HEK293 (cell line): ENCODE measurements at regions not wholly inside any gene's neighbourhood (a gene's known extent, or its start where the extent isn't known, plus 50 kb on each side); places are given as distances from the start of the nearest gene placed in this dataset.

ENCODE experiments used
- CTCF ChIP-seq: fragments of 450-650 bp; formaldehyde crosslinking; IDR thresholded peaks from 2 replicates; pipeline ENCODE4 v1.5.1; 2016; ENCODE audit warnings: missing biosample characterization, missing genetic modification characterization
- SP2 ChIP-seq: fragments of 450-650 bp; formaldehyde crosslinking; IDR thresholded peaks from 2 replicates; pipeline ENCODE4 v1.5.1; 2016; ENCODE audit warnings: missing biosample characterization, missing genetic modification characterization
- YY1 ChIP-seq: fragments of 450-650 bp; formaldehyde crosslinking; IDR thresholded peaks from 2 replicates; pipeline ENCODE4 v1.5.1; 2018; ENCODE audit warnings: missing biosample characterization, missing genetic modification characterization
- ZNF548 ChIP-seq: fragments of 450-650 bp; formaldehyde crosslinking; IDR thresholded peaks from 2 replicates; pipeline ENCODE4 v1.5.1; 2016; ENCODE audit warnings: missing biosample characterization, missing genetic modification characterization
- ZNF610 ChIP-seq: fragments of 450-650 bp; formaldehyde crosslinking; IDR thresholded peaks from 2 replicates; pipeline ENCODE4 v1.5.1; 2016; ENCODE audit warnings: missing biosample characterization, missing genetic modification characterization, borderline replicate concordance
- ZSCAN30 ChIP-seq: fragments of 450-650 bp; IDR thresholded peaks from 2 replicates; pipeline ENCODE4 v1.5.1; 2018; ENCODE audit warnings: missing biosample characterization, mild to moderate bottlenecking, missing genetic modification characterization, moderate library complexity
- TF ChIP-seq, protein P1 (sequence below): fragments of 450-650 bp; formaldehyde crosslinking; IDR thresholded peaks from 2 replicates; pipeline ENCODE4 v1.5.1; 2017; ENCODE audit warnings: missing biosample characterization, missing genetic modification characterization
- TF ChIP-seq, protein P2 (sequence below): fragments of 450-650 bp; formaldehyde crosslinking; IDR thresholded peaks from 2 replicates; pipeline ENCODE4 v1.5.1; 2017; ENCODE audit warnings: missing biosample characterization, missing genetic modification characterization

- TF ChIP-seq, protein P1, sequence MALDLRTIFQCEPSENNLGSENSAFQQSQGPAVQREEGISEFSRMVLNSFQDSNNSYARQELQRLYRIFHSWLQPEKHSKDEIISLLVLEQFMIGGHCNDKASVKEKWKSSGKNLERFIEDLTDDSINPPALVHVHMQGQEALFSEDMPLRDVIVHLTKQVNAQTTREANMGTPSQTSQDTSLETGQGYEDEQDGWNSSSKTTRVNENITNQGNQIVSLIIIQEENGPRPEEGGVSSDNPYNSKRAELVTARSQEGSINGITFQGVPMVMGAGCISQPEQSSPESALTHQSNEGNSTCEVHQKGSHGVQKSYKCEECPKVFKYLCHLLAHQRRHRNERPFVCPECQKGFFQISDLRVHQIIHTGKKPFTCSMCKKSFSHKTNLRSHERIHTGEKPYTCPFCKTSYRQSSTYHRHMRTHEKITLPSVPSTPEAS (tag by site-specific recombination), result no peak
- no peak for TF ChIP-seq ZNF548 (tag by site-specific recombination)
- TF ChIP-seq CTCF (tag by site-specific recombination), result no peak
- TF ChIP-seq, protein P2, sequence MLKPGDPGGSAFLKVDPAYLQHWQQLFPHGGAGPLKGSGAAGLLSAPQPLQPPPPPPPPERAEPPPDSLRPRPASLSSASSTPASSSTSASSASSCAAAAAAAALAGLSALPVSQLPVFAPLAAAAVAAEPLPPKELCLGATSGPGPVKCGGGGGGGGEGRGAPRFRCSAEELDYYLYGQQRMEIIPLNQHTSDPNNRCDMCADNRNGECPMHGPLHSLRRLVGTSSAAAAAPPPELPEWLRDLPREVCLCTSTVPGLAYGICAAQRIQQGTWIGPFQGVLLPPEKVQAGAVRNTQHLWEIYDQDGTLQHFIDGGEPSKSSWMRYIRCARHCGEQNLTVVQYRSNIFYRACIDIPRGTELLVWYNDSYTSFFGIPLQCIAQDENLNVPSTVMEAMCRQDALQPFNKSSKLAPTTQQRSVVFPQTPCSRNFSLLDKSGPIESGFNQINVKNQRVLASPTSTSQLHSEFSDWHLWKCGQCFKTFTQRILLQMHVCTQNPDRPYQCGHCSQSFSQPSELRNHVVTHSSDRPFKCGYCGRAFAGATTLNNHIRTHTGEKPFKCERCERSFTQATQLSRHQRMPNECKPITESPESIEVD (tag by site-specific recombination), result no peak
- TF ChIP-seq YY1, result no peak
- no peak for TF ChIP-seq SP2 (tag by site-specific recombination)
- no peak for TF ChIP-seq ZNF610 (tag by site-specific recombination)
- no peak for TF ChIP-seq ZSCAN30 (tag by site-specific recombination)
Measured at GRCh38 chr1:82697965-82698364, 897.2 kb downstream of the ADGRL2 start.
